ENCODE measurements at regions not wholly inside any gene's neighbourhood (a gene's known extent, or its start where the extent isn't known, plus 50 kb on each side); places are given as distances from the start of the nearest gene placed in this dataset.
A peak's percentile ranks its signal among the peaks of the same experiment; 100 is the strongest.

DNA sequence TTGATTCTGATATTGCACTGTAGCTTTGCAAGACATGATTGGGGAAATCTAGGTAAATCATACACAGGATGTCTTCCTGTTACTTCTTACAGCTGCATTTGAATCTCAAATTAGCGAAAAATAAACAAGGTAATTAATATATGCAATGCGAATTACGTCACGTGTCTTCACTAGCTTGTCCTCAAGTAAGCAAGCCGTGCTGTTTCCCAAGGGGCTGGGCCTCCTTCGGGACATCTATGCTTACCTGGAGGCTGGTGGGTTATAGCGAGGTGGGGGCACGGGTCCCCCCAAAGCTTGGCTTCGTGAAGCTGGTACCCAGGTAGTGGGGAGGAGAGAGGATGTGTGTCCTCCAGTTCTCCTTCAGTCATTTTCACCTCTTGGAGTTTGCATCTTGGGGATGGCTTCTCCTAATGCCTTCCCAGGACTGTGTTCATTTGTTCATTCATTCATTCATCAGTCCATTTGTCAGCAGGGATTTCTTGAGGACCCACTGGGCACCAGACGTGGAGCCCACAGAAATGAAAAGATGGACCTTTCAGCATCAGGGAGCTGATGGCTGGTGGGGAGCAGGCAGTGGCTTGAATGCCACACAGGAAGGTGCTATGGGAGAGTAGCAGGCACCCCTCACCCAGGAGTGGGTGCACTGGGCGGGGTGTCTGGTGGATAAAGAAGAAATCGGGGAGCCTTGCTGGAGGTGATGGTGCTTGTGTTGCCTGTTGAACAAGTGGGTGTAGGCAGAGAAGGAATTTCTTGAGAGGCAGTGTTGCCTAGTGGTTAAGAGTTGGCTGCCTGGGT, 155.1 kb downstream of the GLI2 start:
- POLR2A ChIA-PET, result no interaction called here
- ATAC-seq (no peak), DNase-seq (no peak)
- no peaks in the 10 kb centered on the region for H3K36me3 Mint-ChIP-seq
- H3K4me1 Mint-ChIP-seq, result no peaks in the 10 kb centered on the region
- H3K4me3 Mint-ChIP-seq, result no peak overlapping the region
- H3K27ac Mint-ChIP-seq, result no peak overlapping the region
- peaks cover 0 to 13% (median 0%) of the 10 kb centered on the region in 5 donors for H3K27me3 Mint-ChIP-seq
- H3K9me3 Mint-ChIP-seq, result peaks cover 0 to 3% (median 0%) of the 10 kb centered on the region in 9 donors

DNA sequence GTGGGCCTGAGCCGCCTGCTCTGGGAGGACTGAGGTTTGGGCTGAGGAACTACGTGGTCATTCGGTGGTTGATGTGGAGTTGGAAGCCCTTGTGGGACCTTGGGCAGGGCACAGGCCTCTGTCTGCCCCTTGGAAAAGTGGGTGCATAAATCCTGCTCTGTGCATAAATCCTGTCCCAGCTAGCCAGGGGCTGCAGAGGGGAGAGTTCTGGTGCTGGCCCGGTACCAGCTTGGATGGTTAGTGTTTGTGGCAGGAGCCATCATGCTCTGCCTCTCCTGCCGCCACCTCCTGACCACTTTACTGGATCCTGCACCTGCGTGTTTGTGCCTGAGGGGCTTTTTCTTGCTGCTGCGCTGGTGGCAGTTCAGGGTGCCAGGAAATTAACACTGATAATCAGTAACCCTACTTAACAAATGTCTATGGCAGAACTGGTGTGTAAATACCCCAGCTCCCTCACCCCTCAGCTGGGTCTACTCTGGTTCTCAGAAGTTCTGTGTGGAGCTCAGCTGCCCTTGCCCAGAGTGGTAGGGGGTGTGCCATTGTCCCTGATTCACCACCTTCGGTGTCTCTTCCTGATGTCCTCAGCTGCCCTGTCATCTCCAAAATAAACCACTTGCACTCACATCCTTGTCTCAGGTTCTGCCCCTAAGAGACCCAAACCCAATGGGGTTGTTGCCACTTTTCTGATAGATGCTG, 156.8 kb downstream of the GLI2 start:
- ATAC-seq (no peak), DNase-seq (no peak)
- Mint-ChIP-seq H3K9me3 (peaks cover 0 to 3% (median 0%) of the 10 kb centered on the region in 9 donors), H3K27ac (no peak overlapping the region), H3K36me3 (no peaks in the 10 kb centered on the region), H3K4me3 (no peak overlapping the region), H3K27me3 (peaks cover 0 to 11% (median 0%) of the 10 kb centered on the region in 5 donors), H3K4me1 (no peaks in the 10 kb centered on the region)
- POLR2A ChIA-PET, result no interaction called here

DNA sequence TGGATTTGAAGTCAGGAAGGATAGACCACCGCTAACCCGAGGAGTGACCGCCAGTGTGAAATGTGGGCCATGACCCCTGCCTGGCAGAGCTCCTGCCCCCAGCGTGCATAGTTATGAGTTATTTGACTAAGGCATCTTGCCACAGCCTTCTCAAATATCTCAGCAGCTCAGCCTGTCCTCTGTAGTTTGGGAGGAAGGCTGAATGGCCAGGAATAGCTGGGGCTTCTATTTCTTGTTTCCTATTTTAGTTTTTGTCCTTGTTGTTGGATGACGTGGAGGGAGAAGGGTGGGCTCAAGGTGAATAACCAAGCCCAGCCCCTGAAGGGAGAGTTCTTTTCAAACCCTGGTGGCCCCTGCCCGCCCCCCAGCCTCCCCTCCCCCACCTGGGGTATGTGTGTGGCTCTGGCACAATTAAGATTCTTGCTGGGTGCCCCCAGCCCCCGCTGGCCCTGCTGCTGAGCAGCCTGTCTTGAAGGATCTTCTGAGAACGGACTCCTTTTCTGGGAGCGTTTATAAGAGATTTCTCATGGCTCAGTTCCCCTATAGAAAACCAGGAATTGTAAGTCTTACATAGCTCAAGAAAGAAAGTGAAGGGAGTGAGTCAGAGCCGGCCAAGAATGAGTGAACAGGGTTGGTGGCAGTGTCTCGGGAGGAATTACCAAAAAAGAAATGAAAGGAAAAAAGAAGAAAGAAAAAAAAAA, 157.4 kb downstream of the GLI2 start:
- peaks cover 0 to 11% (median 0%) of the 10 kb centered on the region in 5 donors for H3K27me3 Mint-ChIP-seq
- peaks cover 0 to 3% (median 0%) of the 10 kb centered on the region in 9 donors for H3K9me3 Mint-ChIP-seq
- no peaks in the 10 kb centered on the region for H3K36me3 Mint-ChIP-seq
- DNase-seq, result no peak
- no peak for ATAC-seq
- peak overlapping the region in 1 of 10 donors; percentile 29 for H3K27ac Mint-ChIP-seq
- H3K4me1 Mint-ChIP-seq, result no peaks in the 10 kb centered on the region
- no peak overlapping the region for H3K4me3 Mint-ChIP-seq
- POLR2A ChIA-PET, result no interaction called here

GRCh38 chr2:120893811-120894584, 158.3 kb downstream of the GLI2 start:
- H3K36me3 Mint-ChIP-seq, result no peaks in the 10 kb centered on the region
- peaks cover 0 to 11% (median 0%) of the 10 kb centered on the region in 5 donors for H3K27me3 Mint-ChIP-seq
- H3K4me1 Mint-ChIP-seq, result no peaks in the 10 kb centered on the region
- ATAC-seq (no peak), DNase-seq (no peak)
- peaks cover 0 to 3% (median 0%) of the 10 kb centered on the region in 9 donors for H3K9me3 Mint-ChIP-seq
- no peak overlapping the region for H3K27ac Mint-ChIP-seq
- H3K4me3 Mint-ChIP-seq, result no peak overlapping the region
- POLR2A ChIA-PET, result no interaction called here

- Mint-ChIP-seq H3K9me3 (peaks cover 0 to 3% (median 0%) of the 10 kb centered on the region in 9 donors), H3K36me3 (no peaks in the 10 kb centered on the region), H3K27ac (no peak overlapping the region), H3K4me1 (no peaks in the 10 kb centered on the region), H3K27me3 (peaks cover 0 to 15% (median 0%) of the 10 kb centered on the region in 5 donors), H3K4me3 (no peak overlapping the region)
- DNase-seq, result no peak
- POLR2A ChIA-PET, result no interaction called here
- ATAC-seq, result no peak
Observed at GRCh38 chr2:120894966-120895365, 159.3 kb downstream of the GLI2 start.

DNA sequence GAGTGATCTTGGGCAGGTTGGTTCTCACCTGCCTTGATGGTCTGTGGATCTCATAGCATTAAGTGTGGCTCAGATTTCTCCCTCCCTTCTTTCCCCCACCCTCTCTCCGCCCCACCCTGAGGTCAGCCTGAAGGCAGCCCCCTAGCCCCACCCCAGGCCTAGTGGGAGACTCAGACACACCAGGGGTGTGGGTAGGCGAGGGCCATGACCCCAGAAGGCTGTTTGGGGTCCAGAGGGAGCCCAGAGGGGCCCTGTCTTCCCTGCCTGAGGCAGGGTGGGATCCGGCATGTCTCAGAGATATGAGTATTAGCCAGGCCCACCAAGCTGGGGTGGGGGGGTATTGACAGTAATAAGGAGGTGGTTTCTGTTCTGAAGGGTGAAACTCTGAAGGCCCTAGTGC, 160.5 kb downstream of the GLI2 start:
- POLR2A ChIA-PET, result no interaction called here
- no peak for ATAC-seq

DNA sequence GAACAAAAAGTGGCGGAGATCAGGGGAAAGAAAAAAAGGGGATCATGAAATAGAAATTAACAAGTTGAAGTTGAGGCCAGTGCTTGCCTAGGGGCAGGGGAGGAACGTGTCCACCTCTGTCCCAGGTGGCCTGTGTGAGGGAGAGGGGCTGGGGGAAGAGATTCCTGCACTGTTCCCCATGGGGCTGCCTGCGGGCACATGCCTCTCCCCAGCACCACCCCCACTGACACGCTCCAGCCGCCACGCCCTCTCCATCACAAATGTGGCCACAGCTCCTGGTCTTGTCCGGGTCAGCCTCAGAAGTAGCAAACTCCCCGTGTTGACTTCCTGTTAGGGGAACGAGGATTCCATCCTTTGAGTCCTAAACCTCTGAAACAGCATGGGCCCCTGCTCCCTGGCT, 161.2 kb downstream of the GLI2 start:
- no peaks in the 10 kb centered on the region for H3K9me3 Mint-ChIP-seq
- POLR2A ChIA-PET, result no interaction called here
- H3K27ac Mint-ChIP-seq, result no peak overlapping the region
- DNase-seq, result no peak
- H3K4me3 Mint-ChIP-seq, result no peak overlapping the region
- H3K27me3 Mint-ChIP-seq, result peaks cover 0 to 11% (median 0%) of the 10 kb centered on the region in 5 donors
- no peaks in the 10 kb centered on the region for H3K4me1 Mint-ChIP-seq
- H3K36me3 Mint-ChIP-seq, result no peaks in the 10 kb centered on the region
- no peak for ATAC-seq

More for the DNA sequence above, 160.5 kb downstream of the GLI2 start:
- Mint-ChIP-seq H3K4me3 (no peak overlapping the region), H3K4me1 (no peaks in the 10 kb centered on the region), H3K9me3 (no peaks in the 10 kb centered on the region), H3K27ac (no peak overlapping the region), H3K27me3 (peaks cover 0 to 11% (median 0%) of the 10 kb centered on the region in 5 donors), H3K36me3 (no peaks in the 10 kb centered on the region)
- DNase-seq, result no peak

DNA sequence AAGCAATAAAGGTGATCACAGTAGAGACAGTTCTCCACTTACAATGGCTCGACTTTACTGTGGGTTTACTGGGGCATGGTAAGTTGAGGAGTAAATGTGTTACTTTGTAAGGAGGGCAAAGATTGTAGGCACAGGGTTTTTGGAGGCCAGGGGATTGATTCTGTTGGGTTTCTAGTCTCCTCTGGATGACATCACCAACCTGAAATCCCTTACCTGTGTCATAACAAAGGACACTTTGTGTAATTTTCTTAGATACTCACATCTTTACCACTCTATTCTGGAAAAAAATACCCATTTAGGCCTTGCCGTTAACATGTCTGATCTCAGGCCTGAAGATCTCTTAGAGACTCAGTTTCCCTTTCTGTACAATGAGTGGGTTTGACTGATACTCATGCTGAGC, 161.7 kb downstream of the GLI2 start:
- POLR2A ChIA-PET, result no interaction called here
- H3K4me3 Mint-ChIP-seq, result no peak overlapping the region
- no peaks in the 10 kb centered on the region for H3K4me1 Mint-ChIP-seq
- no peaks in the 10 kb centered on the region for H3K36me3 Mint-ChIP-seq
- DNase-seq (no peak), ATAC-seq (no peak)
- H3K9me3 Mint-ChIP-seq, result no peaks in the 10 kb centered on the region
- peaks cover 0 to 11% (median 1%) of the 10 kb centered on the region in 5 donors for H3K27me3 Mint-ChIP-seq
- no peak overlapping the region for H3K27ac Mint-ChIP-seq

- POLR2A ChIA-PET, result no interaction called here
- ATAC-seq, result no peak
- Mint-ChIP-seq H3K9me3 (no peaks in the 10 kb centered on the region), H3K36me3 (no peaks in the 10 kb centered on the region), H3K4me1 (peaks cover 0 to 1% (median 0%) of the 10 kb centered on the region in 4 donors), H3K27ac (no peak overlapping the region), H3K4me3 (no peak overlapping the region), H3K27me3 (peaks cover 0 to 12% (median 2%) of the 10 kb centered on the region in 5 donors)
- DNase-seq, result no peak
Observed at GRCh38 chr2:120898496-120898895, 162.8 kb downstream of the GLI2 start.

DNA sequence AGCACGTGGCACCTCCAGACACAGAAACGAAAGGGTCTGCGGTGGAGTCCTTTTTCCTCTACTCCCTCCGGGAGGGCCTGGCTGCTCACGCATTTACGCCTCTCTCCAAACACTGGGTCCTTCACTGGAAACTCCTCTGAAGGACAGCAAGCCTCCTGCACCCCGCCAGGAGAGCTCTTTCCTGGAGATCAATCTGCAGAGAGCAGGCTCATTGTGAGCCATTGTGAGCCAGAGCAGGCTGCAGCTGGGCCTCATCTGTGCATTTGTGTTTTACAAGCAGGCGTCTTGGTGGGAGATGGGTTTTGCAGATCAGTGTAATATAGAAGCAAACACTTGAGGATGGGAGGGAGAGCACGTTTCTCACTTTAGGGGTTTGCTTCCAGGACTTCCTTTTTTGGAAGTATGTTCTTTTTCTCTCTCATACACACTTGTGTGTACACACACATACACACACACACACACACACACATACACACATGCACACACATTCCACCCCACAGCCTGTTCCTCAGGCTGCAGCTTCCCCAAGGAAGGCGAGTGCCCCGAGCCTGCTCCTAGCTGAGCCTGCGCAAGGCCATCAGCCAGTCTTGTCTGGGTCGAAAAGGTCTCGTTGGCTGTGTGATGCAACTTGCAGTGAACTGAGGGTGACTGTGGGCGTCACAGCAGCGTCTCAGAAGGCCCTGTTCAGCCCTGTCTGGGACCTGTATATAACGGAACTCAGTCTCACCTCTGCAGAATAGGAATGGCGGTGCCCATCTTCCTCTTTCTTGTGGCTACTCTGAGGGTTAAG, 163.5 kb downstream of the GLI2 start:
- Mint-ChIP-seq H3K36me3 (no peaks in the 10 kb centered on the region), H3K4me1 (peaks cover 0 to 1% (median 0%) of the 10 kb centered on the region in 4 donors), H3K27me3 (peaks cover 0 to 11% (median 2%) of the 10 kb centered on the region in 5 donors), H3K27ac (no peak overlapping the region), H3K4me3 (no peak overlapping the region), H3K9me3 (no peaks in the 10 kb centered on the region)
- POLR2A ChIA-PET, result no interaction called here
- ATAC-seq (no peak), DNase-seq (peak in 1 of 10 donors; percentile 45)

DNA sequence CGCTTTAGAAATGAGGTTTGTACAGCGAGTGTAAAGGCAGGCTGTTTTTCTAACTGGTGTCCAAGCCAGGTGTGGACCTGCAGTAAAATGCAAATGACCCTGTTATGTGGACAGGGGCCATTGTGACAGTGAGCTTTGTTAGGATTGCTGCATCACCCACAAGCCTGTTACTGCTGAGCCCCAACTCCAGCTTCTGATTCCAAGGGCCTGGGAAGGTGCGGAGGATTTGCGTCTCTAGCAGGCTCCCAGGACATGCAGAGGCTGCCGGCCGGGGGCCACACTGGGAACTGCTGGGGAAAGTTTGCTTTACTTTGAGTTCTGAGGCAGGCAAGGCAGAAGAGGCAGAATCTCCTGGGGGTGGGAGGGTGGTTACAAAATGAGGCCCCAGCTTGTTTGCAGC, 164.1 kb downstream of the GLI2 start:
- Mint-ChIP-seq H3K9me3 (no peaks in the 10 kb centered on the region), H3K27me3 (peaks cover 0 to 11% (median 2%) of the 10 kb centered on the region in 5 donors), H3K4me3 (no peak overlapping the region), H3K27ac (no peak overlapping the region), H3K4me1 (peaks cover 0 to 1% (median 0%) of the 10 kb centered on the region in 4 donors), H3K36me3 (no peaks in the 10 kb centered on the region)
- POLR2A ChIA-PET, result no interaction called here
- peak in 1 of 10 donors; percentile 54 for DNase-seq
- ATAC-seq, result no peak

DNA sequence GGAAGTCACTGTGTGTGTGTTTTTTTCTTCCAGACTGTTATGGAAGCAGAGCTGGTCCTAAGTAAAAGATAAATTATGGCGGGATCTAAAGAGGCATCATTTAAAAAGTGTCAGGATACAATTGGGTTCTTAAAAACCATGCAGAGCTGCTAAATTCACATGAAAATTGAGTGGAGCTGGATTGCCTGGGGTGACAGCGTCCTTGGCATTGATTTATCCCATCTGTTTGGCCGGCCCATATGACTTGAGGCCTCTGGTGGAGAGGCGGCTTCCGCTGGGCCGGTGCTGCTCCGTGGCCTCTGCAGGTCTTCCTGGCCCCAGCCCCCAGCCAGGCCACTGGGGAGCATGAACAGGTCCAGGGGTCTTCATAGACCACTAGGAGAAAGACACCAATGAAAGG, 165.5 kb downstream of the GLI2 start:
- Mint-ChIP-seq H3K36me3 (no peaks in the 10 kb centered on the region), H3K27ac (no peak overlapping the region), H3K4me1 (peaks cover 0 to 1% (median 0%) of the 10 kb centered on the region in 4 donors), H3K9me3 (no peaks in the 10 kb centered on the region), H3K27me3 (peaks cover 0 to 11% (median 2%) of the 10 kb centered on the region in 5 donors), H3K4me3 (no peak overlapping the region)
- ATAC-seq, result no peak
- POLR2A ChIA-PET, result no interaction called here
- no peak for DNase-seq

All from naive thymus-derived CD8-positive, alpha-beta T cell (primary cell).